ENCODE measurements at regions not wholly inside any gene's neighbourhood (a gene's known extent, or its start where the extent isn't known, plus 50 kb on each side); places are given as distances from the start of the nearest gene placed in this dataset.
A peak's percentile ranks its signal among the peaks of the same experiment; 100 is the strongest.

GRCh38 chrX:45709381-45709780 lies 508.7 kb upstream of the DIPK2B start:
- no peak for DNase-seq (ENCODE audit: unreplicated experiment)
- TF ChIP-seq CTCF (IDR thresholded peaks at IDR 0.05; ENCODE audit: unreplicated experiment) = no peak
- POLR2A ChIA-PET = interaction anchor here (0.9 kb wide), 1 partner anchor 88 kb away, joined by 3 read pairs; no protein-coding TSS in a partner anchor
- H3K36me3 Mint-ChIP-seq (ENCODE audit: insufficient read depth, unreplicated experiment) = no peaks in the 10 kb centered on the region
- no peak overlapping the region for H3K4me3 Mint-ChIP-seq (ENCODE audit: unreplicated experiment)
- CTCF ChIA-PET = no interaction called here
- peaks cover 17% of the 10 kb centered on the region for H3K27me3 Mint-ChIP-seq (ENCODE audit: insufficient read depth, unreplicated experiment)
- peaks cover 18% of the 10 kb centered on the region for H3K4me1 Mint-ChIP-seq (ENCODE audit: insufficient read depth, unreplicated experiment)
- H3K9me3 Mint-ChIP-seq (ENCODE audit: unreplicated experiment) = no peaks in the 10 kb centered on the region
- no TSS peak for BruUV-seq (replicated peaks)
- H3K27ac Mint-ChIP-seq (ENCODE audit: low read depth, unreplicated experiment) = no peak overlapping the region
- intact Hi-C loops (cut with micrococcal nuclease) = no loop called here

- H3K36me3 Mint-ChIP-seq (ENCODE audit: insufficient read depth, unreplicated experiment) = no peaks in the 10 kb centered on the region
- no peak overlapping the region for H3K27ac Mint-ChIP-seq (ENCODE audit: low read depth, unreplicated experiment)
- intact Hi-C loops (cut with micrococcal nuclease) = no loop called here
- peaks cover 11% of the 10 kb centered on the region for H3K27me3 Mint-ChIP-seq (ENCODE audit: insufficient read depth, unreplicated experiment)
- BruUV-seq (replicated peaks) = no TSS peak
- no peak for TF ChIP-seq CTCF (IDR thresholded peaks at IDR 0.05; ENCODE audit: unreplicated experiment)
- no peak for DNase-seq (ENCODE audit: unreplicated experiment)
- H3K9me3 Mint-ChIP-seq (ENCODE audit: unreplicated experiment) = no peaks in the 10 kb centered on the region
- CTCF ChIA-PET = interaction anchor here (0.6 kb wide), 1 partner anchor 13 kb away, joined by 4 read pairs; no protein-coding TSS in a partner anchor
- POLR2A ChIA-PET = no interaction called here
- H3K4me3 Mint-ChIP-seq (ENCODE audit: unreplicated experiment) = no peak overlapping the region
- peaks cover 5% of the 10 kb centered on the region for H3K4me1 Mint-ChIP-seq (ENCODE audit: insufficient read depth, unreplicated experiment)
These were observed 498.5 kb upstream of the DIPK2B start for GRCh38 chrX:45699158-45699557.

GRCh38 chrX:45697591-45697990 lies 496.9 kb upstream of the DIPK2B start:
- DNase-seq (ENCODE audit: unreplicated experiment) = peak; percentile 43
- no peaks in the 10 kb centered on the region for H3K36me3 Mint-ChIP-seq (ENCODE audit: insufficient read depth, unreplicated experiment)
- intact Hi-C loops (cut with micrococcal nuclease) = no loop called here

GRCh38 chrX:45696736-45697135 lies 496.1 kb upstream of the DIPK2B start:
- intact Hi-C loops (cut with micrococcal nuclease) = no loop called here
- TF ChIP-seq CTCF (IDR thresholded peaks at IDR 0.05; ENCODE audit: unreplicated experiment) = no peak
- H3K9me3 Mint-ChIP-seq (ENCODE audit: unreplicated experiment) = no peaks in the 10 kb centered on the region
- no peak for DNase-seq (ENCODE audit: unreplicated experiment)
- H3K4me3 Mint-ChIP-seq (ENCODE audit: unreplicated experiment) = no peak overlapping the region
- ChIA-PET POLR2A (no interaction called here), CTCF (no interaction called here)
- H3K36me3 Mint-ChIP-seq (ENCODE audit: insufficient read depth, unreplicated experiment) = no peaks in the 10 kb centered on the region
- BruUV-seq (replicated peaks) = no TSS peak
- no peak overlapping the region for H3K27ac Mint-ChIP-seq (ENCODE audit: low read depth, unreplicated experiment)
- peaks cover 5% of the 10 kb centered on the region for H3K4me1 Mint-ChIP-seq (ENCODE audit: insufficient read depth, unreplicated experiment)
- H3K27me3 Mint-ChIP-seq (ENCODE audit: insufficient read depth, unreplicated experiment) = peaks cover 11% of the 10 kb centered on the region

More at GRCh38 chrX:45697591-45697990, 496.9 kb upstream of the DIPK2B start:
- ChIA-PET POLR2A (no interaction called here), CTCF (no interaction called here)
- TF ChIP-seq CTCF (IDR thresholded peaks at IDR 0.05; ENCODE audit: unreplicated experiment) = no peak
- Mint-ChIP-seq H3K9me3 (ENCODE audit: unreplicated experiment) (no peaks in the 10 kb centered on the region), H3K27ac (ENCODE audit: low read depth, unreplicated experiment) (no peak overlapping the region), H3K4me1 (ENCODE audit: insufficient read depth, unreplicated experiment) (peaks cover 5% of the 10 kb centered on the region), H3K4me3 (ENCODE audit: unreplicated experiment) (no peak overlapping the region), H3K27me3 (ENCODE audit: insufficient read depth, unreplicated experiment) (peaks cover 11% of the 10 kb centered on the region)
- no TSS peak for BruUV-seq (replicated peaks)
